WI38 (cell line): ENCODE measurements at regions not wholly inside any gene's neighbourhood (a gene's known extent, or its start where the extent isn't known, plus 50 kb on each side); places are given as distances from the start of the nearest gene placed in this dataset.
A peak's percentile ranks its signal among the peaks of the same experiment; 100 is the strongest.

Experiments used
- H3K4me3 ChIP-seq: 2 replicates; pipeline ENCODE4 v1.5.1; 2011; ENCODE audit warnings: low read depth, mild to moderate bottlenecking, control low read depth, low read length
- TF ChIP-seq, protein P1 (sequence below): IDR thresholded peaks from 2 replicates; pipeline ENCODE4 v1.5.1; 2012; ENCODE audit warnings: low read depth, mild to moderate bottlenecking, control low read depth, low read length

DNA sequence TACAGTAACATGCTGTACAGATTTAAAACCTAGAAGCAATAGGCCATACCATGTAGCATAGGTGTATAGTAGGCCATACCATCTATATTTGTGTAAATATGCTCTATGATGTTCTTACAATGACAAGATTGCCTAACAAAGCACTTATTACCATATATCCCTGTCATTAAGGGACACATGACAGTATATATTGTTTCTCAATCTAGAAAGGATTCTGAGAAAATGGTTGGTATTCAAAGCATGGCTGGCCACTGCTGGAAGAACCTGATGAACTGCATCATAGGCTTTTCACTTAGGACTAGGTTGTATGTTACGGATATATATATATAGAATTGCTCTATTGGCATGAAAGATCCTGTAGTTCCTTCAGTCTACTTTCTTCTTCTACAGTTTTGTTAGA lies 125.2 kb upstream of the SLC38A2 start:
- TF ChIP-seq, protein P1, sequence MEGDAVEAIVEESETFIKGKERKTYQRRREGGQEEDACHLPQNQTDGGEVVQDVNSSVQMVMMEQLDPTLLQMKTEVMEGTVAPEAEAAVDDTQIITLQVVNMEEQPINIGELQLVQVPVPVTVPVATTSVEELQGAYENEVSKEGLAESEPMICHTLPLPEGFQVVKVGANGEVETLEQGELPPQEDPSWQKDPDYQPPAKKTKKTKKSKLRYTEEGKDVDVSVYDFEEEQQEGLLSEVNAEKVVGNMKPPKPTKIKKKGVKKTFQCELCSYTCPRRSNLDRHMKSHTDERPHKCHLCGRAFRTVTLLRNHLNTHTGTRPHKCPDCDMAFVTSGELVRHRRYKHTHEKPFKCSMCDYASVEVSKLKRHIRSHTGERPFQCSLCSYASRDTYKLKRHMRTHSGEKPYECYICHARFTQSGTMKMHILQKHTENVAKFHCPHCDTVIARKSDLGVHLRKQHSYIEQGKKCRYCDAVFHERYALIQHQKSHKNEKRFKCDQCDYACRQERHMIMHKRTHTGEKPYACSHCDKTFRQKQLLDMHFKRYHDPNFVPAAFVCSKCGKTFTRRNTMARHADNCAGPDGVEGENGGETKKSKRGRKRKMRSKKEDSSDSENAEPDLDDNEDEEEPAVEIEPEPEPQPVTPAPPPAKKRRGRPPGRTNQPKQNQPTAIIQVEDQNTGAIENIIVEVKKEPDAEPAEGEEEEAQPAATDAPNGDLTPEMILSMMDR, result no peak
- H3K4me3 ChIP-seq, result no peak overlapping the region

DNA sequence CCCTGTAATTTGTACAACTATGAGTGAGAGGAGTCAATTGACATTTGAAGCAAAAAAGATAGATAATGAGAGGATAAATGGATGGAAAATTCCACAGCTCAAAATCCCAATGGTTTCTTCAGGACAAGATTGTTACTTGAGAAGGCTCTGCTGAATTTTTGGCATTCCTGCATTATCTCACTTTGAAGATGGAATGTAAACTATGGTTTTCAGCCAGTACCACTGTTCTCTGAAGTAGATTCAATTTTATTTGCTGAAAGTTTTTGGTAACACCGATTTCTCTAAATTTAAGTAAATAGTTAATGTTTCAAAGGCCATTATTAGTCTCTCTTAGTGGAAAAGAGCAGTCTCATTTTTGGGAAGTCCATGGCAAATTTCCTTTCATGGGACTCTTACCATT lies 121.9 kb upstream of the SLC38A2 start:
- peak overlapping the region; percentile 15; the same call in 1 of the 2 replicates for H3K4me3 ChIP-seq
- TF ChIP-seq, protein P1, result no peak

DNA sequence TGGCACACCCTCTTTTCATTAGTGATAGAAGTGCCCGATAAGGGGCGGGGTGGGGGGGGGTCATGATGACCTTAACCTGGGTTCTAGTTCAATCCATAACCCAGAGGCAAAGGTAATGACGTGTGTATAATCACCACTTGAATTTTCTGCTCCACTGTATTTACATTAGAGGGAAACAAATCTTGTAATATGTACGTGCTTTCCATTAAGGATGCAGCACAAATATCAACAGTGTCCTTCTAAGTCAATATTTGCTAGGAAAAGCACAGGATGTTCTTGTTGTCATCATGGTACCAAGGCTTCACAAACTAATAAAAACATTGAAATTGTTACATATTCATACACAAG lies 121.2 kb upstream of the SLC38A2 start:
- TF ChIP-seq, protein P1, result no peak
- peak overlapping the region; percentile 15; the same call in 1 of the 2 replicates for H3K4me3 ChIP-seq

DNA sequence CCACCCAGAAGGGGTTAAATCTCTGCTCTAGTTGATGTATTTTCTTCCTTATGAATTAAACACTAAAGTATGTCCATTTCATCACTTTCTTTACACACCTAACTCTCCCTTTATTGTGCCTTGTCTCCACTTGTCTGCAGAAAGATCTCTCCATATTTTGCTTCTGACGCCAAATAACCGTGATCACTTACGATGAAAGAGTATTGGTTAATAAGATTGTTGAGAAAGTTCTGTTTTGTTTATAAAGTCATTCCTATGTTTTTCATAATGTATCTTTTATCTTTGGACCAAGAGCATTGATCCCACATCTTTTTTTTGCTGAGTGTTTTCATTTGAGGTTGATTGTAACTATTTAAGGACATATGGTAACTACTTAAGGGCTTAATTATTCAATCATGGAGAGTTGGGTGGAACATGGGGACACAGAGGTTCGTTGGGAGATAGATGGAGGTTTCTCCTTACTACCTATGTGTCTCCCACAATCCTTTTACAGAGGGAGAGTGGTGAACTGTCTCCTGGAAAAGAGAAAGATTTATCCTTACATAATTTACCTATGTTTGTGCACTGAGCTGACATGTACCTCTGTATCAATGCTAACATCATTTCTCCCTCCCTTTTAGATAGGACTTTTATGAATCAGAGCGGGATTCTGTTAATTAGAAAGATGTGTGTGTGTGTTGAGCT lies 120.7 kb upstream of the SLC38A2 start:
- H3K4me3 ChIP-seq, result 0 out of 2 replicates have a peak overlapping the region, but pooled peaks have one; percentile 3

DNA sequence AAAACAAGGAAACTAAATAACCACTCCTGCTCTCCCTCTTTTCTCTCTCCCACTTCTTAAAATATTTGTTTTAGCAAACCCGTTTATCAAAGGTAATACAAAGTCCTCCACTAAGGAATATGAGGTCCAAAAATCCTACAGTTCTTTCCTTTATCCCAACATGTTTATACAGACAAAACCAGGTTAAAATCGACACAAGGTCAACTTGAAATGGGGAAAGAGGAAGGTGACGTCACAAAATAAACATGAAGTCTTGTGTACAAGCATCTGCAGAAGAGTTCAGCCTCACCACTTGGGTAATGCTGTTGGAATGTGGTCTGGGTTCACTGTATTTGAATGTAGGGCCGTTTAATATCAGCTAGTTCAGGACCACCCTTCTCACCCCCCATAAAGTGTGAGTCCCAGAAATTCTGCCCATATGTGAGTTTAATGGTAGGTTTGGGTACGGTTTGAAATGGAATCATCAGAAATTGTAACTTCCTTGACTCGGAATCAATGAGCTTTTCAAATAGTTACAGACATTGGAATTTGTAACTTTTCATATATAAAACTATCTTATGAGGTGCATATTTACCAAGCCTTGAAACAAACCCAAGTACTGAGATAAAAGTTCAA lies 120.0 kb upstream of the SLC38A2 start:
- TF ChIP-seq, protein P1, result no peak
- no peak overlapping the region; the same call in 1 of the 2 replicates for H3K4me3 ChIP-seq

More for the DNA sequence above, 120.7 kb upstream of the SLC38A2 start:
- TF ChIP-seq, protein P1, result no peak

DNA sequence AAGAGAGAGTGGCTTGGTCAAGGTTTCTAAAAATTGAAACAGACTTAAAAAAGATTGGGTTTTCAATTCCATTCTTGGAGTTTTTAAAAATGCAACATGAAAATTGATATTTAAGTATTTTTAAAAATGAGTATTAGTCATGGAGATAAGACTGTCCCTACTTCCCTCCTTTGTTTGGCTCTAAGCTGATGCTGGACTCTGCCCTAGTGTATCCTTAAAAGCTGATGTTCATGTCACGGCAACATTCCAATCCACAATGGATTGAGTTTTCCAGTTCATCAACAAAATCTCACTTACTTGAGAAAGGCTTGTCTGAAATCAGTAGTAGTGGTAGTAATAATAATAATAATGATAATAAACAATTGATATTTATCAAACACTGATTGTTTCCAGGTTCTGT lies 119.0 kb upstream of the SLC38A2 start:
- TF ChIP-seq, protein P1, result no peak
- H3K4me3 ChIP-seq, result no peak overlapping the region

DNA sequence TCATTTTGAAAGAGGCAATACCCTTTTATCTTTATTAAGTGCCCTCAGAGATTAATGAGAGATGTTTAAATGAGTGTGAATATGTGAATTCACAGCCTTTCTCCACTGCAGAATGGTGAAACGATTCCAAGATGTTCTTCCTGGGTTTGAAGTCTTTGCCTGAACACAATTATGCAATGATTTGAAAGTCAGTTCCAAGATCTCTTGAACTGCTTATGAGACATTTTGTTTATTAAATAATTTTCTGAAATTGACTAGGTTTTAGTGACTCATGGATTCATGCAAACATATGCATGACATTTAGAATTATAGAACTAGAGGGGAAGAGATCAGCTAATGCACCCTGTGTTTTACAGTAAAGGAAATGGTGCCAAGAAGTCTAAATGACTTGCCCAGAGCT lies 118.1 kb upstream of the SLC38A2 start:
- TF ChIP-seq, protein P1, result no peak

More for the DNA sequence above, 118.1 kb upstream of the SLC38A2 start:
- no peak overlapping the region for H3K4me3 ChIP-seq
